HS-5 (cell line): ENCODE measurements at regions not wholly inside any gene's neighbourhood (a gene's known extent, or its start where the extent isn't known, plus 50 kb on each side); places are given as distances from the start of the nearest gene placed in this dataset.
"Not testable (repeated sequence)": the region's sequence is repeated elsewhere in the genome, so short reads cannot be mapped to it uniquely, and the experiment has no call there.

Source experiments
- DNase-seq: peaks from one replicate; pipeline ENCODE4 v3.0.0-alpha.2; 2012; ENCODE audit warnings: low read depth

- DNase-seq, result no peak
Observed at GRCh38 chr7:25598765-25599164, 370.5 kb upstream of the NPVF start.

DNA sequence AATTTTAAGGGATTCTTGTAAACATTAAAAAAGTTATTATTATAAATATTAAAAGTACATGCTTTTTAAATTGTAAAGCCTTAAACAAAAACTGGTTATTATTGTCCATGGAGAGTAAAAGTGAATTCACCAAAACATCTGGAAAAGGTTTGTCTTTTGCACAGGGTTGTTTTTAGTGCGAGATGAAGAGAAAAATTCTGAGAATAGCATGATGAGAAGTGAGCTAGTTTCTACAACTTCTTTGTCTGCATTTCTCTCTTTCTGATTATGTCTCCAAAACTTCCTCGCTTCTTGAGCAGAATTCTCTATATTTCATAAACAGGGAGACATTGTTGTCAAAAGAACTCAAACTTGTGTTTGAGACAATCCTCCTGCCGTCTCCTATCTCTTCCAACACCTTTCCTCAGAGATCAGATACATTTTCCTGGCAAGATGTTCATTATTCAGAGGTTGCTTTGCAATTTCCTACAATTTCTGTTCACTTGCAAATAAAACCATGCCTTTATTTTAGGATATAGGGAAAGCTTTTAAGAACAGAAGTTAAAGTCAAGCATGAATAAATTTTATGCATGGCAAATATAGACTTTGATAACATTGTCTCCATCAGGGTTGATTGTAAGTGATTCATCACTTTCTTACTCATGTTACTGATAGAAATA lies 372.1 kb upstream of the NPVF start:
- no peak for DNase-seq

GRCh38 chr7:25602730-25603426 lies 374.6 kb upstream of the NPVF start:
- DNase-seq, result not testable (repeated sequence)

GRCh38 chr7:25603427-25603740 lies 375.1 kb upstream of the NPVF start:
- DNase-seq, result not testable (repeated sequence)

DNA sequence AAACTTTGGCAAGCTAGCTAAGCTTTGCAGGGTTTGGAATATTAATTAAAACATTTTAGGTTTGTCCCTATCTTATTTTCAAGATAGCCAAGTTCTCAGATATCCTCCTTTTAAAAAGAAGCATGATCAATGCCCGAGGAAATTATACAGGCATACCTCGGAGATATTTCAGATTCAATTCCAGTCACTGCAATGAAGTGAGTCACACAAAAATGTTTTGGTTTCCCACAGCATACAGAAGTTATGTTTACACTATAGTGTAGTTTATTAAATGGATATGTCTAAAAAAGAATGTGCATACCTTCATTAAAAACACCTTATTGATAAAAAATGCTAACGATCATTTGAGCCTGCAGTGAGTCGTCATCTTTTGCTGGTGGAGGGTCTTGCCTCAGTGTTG lies 382.9 kb upstream of the NPVF start:
- DNase-seq, result no peak

GRCh38 chr7:25613912-25614311 lies 385.6 kb upstream of the NPVF start:
- DNase-seq, result no peak

- no peak for DNase-seq
Observed at GRCh38 chr7:25614415-25614814, 386.1 kb upstream of the NPVF start.

DNA sequence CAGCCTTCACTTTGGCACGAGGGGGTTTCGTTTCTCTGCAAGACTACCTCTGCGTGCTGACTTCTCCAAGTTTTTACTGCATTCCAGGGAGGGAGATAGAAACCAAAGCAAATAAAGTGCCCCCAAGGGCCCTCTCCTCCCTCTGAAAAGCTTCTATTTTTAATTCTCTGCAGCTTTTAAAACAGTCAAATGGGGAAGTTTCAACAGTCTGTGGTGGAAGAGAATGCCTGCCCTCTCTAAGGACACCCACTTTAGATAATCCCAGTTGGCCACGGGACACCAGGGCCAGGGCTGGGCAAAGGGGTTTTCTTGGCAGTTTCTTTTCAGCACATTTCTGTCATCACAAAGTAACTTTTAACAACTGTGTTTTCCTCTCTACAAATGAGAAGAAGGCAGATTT lies 386.7 kb upstream of the NPVF start:
- no peak for DNase-seq

GRCh38 chr7:25615593-25615992 lies 387.3 kb upstream of the NPVF start:
- no peak for DNase-seq

GRCh38 chr7:25617214-25617613 lies 388.9 kb upstream of the NPVF start:
- DNase-seq, result no peak

DNA sequence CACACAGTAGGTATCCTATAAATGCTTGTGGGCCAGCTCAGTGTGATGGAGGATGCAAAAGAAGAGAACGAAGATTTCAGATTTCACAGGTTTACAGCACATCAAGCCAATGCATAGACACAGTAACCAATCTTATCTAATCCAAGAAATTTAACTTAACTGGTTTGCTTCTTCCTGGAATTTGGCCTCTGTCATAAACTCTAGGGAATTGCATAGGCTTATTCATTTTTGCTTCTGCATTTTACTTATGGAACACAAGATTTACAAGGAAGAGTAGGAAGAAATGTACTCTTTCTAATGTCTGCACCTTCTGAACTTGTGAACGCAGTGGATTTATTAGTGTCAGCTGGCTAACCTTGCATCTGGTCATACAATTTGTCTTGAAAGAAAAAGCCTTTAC lies 389.4 kb upstream of the NPVF start:
- no peak for DNase-seq

DNA sequence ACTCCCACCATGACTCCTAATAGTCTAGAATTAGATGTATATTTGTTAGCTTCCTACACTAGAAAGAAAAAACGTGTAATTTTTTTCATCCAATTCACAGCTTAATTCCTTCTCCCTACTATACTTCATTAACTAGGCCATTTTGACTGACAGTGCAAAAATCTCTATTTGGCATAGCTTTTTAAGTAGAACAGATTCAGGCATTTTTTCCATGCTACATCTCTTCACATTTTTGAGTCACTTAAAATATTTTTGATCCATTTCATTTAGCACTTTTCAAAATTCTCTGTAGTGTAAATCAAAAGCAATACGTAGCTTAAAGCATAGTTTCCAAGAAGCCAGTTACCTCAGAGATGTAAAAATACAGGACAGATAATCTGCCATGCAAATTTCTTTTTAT lies 391.1 kb upstream of the NPVF start:
- DNase-seq, result no peak

DNA sequence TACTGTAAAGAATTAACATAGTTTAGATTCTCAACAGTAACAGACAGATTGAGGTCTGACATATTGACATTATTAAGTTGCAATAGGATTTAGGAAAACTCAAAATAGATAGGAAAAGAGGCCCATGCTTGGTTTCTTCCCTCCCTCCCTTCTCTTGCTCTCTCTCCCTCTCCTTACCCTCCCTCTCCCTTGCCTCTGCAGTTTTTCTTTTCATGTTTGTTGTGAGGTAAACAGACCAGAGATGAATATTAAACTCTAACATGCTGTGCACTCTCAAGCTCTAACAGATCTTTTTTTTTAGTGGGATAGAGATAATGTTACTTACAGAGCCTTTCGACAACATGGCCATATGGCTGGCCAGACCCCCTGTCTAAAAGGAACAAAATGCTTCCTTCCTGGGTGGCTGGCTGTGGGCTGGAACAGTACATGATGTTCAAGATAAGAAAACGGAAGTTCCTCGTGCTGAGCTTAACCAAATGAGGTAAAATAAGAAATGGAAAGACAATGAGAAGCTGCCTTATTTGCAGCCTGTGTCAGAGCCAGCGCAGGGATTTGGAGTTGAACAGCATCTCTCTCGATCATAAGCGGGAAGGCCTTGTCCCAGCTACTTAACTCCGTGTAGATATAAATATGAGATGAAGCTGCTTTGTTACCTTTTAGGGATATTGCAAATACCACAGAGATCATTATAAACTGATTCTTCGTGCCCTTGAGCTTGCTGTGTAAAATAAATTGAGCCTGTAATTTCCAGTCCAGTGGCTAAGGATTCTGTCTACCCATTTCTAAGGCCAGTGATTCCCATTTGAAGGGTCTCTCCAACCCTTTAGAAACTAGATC lies 391.9 kb upstream of the NPVF start:
- DNase-seq, result no peak

- DNase-seq, result no peak
Observed at GRCh38 chr7:25621993-25622392, 393.7 kb upstream of the NPVF start.

- DNase-seq, result no peak
Observed at GRCh38 chr7:25622695-25623094, 394.4 kb upstream of the NPVF start.

GRCh38 chr7:25624051-25624450 lies 395.8 kb upstream of the NPVF start:
- DNase-seq, result no peak

- DNase-seq, result no peak
Observed at GRCh38 chr7:25624833-25625232, 396.5 kb upstream of the NPVF start.

DNA sequence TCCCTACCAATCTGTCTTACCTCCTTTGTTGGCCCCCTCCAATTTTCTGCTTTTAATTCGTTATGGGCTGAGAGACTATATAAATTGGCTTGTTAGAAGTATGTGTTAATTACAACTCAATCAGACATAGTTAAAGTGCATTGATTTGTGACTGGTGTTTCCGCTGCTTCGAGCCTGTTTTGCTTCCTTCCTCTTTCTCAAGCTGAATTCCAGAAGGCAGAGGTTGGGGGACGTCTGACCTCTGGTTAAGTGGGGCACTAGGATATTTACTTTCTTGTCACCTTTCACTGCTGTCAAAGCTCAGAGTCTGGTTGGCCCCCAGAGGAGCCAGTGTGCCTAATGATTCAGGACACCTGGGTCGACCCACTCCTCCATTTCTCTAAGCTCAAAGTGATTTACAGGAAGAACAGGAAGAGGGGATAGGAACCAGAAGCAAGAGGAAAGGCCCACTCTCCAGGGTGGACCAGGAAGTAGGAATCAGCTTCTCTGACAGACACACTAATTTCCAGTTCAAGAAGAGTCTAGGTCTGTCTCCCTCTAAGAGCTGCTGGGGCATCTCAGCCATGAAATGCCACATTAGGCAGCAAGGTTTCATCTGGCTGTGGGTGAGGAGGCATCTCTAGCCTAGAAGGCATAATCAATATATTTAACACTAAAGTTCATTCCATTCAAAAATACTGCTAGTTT lies 397.2 kb upstream of the NPVF start:
- no peak for DNase-seq

GRCh38 chr7:25626451-25627131 lies 398.3 kb upstream of the NPVF start:
- no peak for DNase-seq

DNA sequence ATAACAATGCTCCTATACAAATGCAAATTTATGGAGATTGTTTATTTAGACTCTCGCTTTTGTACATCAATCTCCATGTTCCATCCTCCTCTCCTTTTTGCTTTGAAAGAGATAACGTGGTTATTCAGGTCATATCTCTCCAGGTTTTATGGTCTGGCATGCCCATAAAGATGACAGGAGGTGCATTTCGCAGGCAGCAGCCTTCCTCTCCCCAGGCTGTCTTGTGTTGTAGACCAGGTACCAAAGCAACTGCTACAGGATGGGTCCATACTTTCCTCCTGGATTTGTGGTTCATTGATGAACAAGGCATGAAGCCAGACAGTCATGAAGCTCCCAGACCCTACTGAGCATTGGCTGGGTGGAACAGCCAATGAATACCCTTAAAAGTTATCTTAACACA lies 400.2 kb upstream of the NPVF start:
- no peak for DNase-seq

DNA sequence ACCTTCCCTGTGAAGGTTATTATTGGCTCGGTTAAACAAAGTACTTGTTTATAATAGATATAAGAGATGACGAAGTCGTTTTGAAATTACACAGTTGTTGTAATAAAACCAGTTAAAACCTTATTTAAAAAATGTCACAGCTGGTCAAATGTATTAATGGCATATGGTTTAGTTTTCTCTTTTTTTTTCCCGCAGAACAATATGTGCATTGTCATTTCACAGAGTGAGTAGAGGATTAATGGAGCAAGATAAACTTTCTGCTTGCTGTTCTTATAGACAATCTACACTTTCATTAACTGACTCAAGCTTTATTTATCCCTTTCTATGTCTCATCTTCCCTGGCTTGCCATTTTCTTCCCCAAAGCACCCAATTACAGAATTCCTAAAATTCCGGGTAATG lies 404.3 kb upstream of the NPVF start:
- no peak for DNase-seq

DNA sequence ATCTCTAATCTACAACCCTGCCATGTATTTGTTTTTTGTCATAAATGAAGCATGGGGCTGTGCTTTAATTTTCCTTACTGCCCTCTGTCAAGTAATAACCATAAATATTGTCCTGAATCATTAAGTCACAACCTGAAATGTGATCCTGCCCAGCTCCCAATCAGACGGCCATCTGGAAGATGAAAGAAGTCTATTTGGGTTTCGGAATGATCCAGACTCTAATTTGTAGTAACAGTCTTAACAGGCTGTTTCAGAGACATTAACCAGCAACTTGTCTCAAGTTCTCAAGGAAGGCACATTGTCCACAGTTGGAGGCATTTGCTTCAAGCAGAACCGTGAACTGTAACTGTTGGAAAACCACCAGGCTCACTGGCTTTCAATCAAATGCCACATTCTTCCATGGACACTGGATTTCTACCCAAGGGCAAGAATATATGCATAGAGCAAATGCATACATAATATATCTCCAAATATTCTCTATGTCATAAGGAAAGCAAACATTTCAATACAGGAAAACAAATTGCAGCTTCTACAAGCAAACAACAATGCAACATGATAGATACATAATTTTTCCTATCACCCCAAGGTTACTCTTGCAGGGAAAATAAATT lies 405.2 kb upstream of the NPVF start:
- DNase-seq, result no peak
